GM13977 (cell line): ENCODE measurements at regions not wholly inside any gene's neighbourhood (a gene's known extent, or its start where the extent isn't known, plus 50 kb on each side); places are given as distances from the start of the nearest gene placed in this dataset.

Experiments
- DNase-seq: peaks from one replicate; pipeline ENCODE4 v3.0.0; 2012; ENCODE audit warnings: low spot score
- in situ Hi-C: fragments of 300-500 bp; cut with MboI; formaldehyde crosslinking; loops from one replicate; pipeline ENCODE4 v1.12.0; 2022; ENCODE audit warnings: low sequenced_read_pairs, low pct_unique_long_range_greater_than_20kb, mixed read lengths, inconsistent platforms; ENCODE audit not compliant: unreplicated experiment
- TF ChIP-seq, protein P1 (sequence below): IDR thresholded peaks from 2 replicates; pipeline ENCODE4 v1.5.1; 2012; ENCODE audit warnings: mild to moderate bottlenecking, control low read depth; ENCODE audit not compliant: insufficient read depth; ENCODE audit errors: extremely low read depth, missing control alignments

GRCh38 chr10:111773950-111774349, 409.6 kb downstream of the GPAM start:
- TF ChIP-seq, protein P1, sequence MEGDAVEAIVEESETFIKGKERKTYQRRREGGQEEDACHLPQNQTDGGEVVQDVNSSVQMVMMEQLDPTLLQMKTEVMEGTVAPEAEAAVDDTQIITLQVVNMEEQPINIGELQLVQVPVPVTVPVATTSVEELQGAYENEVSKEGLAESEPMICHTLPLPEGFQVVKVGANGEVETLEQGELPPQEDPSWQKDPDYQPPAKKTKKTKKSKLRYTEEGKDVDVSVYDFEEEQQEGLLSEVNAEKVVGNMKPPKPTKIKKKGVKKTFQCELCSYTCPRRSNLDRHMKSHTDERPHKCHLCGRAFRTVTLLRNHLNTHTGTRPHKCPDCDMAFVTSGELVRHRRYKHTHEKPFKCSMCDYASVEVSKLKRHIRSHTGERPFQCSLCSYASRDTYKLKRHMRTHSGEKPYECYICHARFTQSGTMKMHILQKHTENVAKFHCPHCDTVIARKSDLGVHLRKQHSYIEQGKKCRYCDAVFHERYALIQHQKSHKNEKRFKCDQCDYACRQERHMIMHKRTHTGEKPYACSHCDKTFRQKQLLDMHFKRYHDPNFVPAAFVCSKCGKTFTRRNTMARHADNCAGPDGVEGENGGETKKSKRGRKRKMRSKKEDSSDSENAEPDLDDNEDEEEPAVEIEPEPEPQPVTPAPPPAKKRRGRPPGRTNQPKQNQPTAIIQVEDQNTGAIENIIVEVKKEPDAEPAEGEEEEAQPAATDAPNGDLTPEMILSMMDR, result no peak
- in situ Hi-C loops, result no loop called here
- no peak for DNase-seq

DNA sequence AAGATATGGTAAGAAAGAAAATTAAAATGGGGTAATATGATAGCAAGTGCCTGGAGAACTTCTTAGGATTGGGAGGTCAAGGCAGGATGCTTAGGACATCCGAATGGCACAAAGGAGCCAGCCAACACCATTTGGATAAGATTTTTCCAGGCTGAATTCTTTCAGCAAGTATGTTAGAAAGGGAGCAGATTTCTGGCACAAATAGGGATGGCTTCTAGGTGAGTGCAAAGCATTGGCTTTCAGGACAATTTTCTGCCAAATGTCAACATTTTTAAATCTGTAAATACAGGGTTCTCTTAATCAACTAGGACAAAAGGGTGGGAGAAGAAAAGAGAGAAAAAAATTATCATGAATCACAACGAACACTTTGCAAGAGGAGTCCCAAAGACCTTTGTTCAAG, 409.1 kb downstream of the GPAM start:
- no peak for DNase-seq
- TF ChIP-seq, protein P1, result no peak
- in situ Hi-C loops, result no loop called here

DNA sequence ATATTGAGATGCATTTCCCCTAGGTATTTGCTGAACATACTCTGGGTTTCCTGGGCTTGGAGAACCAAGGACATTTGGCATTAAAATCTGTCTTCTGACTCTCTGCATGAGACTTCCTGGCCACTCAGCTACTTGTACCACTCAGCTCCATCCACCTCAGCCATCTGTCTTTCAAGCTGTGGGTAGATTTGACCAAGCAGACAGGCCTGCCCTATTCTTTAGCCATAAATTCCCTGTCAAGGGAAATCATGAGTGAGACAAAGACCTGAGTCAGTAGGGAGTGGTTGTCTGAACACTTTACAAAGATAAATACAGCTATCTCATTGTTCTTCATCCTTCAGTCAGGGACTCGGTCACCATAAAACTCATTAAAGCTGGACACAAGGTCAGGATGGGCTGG, 399.1 kb downstream of the GPAM start:
- TF ChIP-seq, protein P1, result no peak
- in situ Hi-C loops, result no loop called here
- DNase-seq, result no peak

GRCh38 chr10:111784946-111785465, 398.6 kb downstream of the GPAM start:
- DNase-seq, result no peak
- in situ Hi-C loops, result no loop called here

GRCh38 chr10:111785921-111786320, 397.6 kb downstream of the GPAM start:
- in situ Hi-C loops, result no loop called here
- TF ChIP-seq, protein P1, result no peak
- DNase-seq, result no peak

More at GRCh38 chr10:111784946-111785465, 398.6 kb downstream of the GPAM start:
- TF ChIP-seq, protein P1, result no peak

DNA sequence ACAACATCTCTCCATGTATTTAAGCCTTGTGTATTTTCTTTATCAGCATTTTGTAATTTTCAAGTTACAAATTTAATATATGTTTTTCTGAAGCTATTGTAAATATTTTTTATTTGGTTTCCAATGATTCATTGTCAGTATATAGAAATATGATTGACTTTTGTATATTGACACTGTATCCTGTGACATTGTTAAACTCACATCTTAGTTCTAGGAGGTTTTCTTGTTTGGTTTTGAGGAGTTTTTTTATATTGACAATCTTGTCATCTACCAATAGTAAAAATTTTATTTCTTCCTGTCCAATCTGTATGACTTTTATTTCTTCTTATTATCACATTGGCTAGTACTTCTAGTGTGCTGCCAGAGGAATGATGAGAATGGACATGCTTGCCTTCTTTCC, 393.7 kb downstream of the GPAM start:
- DNase-seq, result no peak
- TF ChIP-seq, protein P1, result no peak
- in situ Hi-C loops, result no loop called here

DNA sequence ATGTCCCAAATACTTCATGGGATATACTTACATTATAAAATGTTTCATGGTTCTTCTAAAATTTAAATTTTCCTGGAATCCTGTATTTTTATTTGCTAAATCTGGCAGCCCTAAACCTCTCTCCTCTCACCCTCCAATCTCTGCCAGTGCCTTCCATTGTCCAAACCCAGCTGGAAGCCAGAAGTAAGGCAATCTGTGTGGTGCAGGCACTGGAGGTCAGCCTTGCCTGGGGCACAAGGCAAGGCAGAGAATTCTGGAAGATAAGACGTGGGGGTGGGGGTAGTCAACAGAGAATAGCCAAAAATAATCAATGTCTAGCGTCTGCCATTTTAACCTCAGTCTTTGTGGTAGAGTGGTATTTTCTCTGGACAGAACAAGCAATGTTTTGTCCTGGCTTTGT, 381.7 kb downstream of the GPAM start:
- TF ChIP-seq, protein P1, result no peak
- no peak for DNase-seq
- in situ Hi-C loops, result no loop called here
